NCI-H526 treated with DMSO at 0.1 percent for 48 hours (cell line): ENCODE measurements at regions not wholly inside any gene's neighbourhood (a gene's known extent, or its start where the extent isn't known, plus 50 kb on each side); places are given as distances from the start of the nearest gene placed in this dataset.
"Not testable (repeated sequence)": the region's sequence is repeated elsewhere in the genome, so short reads cannot be mapped to it uniquely, and the experiment has no call there.

Experiments used
- DNase-seq: peaks from one replicate; lab custom pipeline; 2025; lab: John Stamatoyannopoulos, UW

DNA sequence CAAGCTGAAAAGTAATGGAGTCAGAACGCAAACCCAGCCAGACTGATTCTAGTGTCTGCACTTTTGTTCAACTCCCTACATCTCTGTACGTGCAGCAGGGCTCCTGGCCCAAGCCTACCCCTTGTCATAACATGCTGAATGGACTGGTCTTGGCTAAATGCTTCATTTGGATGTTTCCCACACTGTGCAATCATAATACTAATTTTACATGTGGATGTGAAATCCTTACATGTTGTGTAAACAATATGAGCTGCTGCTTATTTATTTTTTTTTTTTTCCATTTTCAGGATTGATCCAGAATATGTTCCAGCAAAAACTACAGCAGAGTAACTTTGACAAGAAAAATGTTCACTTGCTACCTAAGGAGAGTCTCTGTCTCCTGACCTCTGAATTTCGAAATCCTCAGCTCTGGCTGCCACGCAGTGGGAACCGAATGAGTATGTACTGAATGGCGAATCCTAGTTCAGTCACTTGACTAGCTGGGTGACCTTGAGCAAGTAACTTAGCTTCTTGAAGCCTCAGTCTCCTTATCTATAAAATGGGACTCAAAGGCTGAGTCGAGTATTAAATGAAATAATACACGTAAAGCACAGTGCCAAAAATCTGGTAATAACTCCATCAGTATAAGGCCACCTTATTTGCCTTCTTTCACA is 133.4 kb downstream of the EHF start:
- DNase-seq: no peak

DNA sequence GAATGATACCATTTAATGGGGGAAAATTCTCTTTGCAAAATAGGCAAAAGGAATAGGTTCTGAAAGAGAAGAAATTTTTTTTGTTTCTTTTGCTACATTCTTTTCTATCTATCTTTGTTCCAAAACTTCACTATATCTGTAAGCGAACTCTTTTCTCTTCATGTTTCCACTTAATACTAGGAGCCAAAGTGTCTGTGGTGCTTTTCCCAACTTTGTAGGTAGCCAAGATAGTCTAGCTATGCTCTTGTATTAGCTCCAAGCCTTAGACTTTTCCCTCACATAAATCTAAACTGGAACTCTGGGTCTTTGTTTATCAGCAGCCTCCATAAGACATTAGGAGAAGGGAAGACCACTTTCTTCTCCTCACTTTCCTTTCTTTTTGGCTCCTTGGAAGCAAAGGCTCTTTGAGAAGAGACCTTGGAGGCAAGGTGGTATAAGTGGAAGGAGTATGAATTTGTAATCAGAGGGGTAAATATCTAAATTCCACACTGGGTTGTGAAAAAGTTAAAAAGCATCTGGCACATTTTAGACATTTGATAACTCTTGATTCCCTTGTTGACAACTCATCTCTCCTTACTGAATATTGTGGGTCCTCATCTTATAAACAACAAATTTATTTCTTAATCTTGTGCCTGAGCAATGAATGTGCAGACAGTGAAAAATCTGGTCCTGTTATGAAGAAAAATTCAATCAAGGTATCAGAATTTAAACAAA is 130.0 kb downstream of the EHF start:
- DNase-seq: no peak

DNA sequence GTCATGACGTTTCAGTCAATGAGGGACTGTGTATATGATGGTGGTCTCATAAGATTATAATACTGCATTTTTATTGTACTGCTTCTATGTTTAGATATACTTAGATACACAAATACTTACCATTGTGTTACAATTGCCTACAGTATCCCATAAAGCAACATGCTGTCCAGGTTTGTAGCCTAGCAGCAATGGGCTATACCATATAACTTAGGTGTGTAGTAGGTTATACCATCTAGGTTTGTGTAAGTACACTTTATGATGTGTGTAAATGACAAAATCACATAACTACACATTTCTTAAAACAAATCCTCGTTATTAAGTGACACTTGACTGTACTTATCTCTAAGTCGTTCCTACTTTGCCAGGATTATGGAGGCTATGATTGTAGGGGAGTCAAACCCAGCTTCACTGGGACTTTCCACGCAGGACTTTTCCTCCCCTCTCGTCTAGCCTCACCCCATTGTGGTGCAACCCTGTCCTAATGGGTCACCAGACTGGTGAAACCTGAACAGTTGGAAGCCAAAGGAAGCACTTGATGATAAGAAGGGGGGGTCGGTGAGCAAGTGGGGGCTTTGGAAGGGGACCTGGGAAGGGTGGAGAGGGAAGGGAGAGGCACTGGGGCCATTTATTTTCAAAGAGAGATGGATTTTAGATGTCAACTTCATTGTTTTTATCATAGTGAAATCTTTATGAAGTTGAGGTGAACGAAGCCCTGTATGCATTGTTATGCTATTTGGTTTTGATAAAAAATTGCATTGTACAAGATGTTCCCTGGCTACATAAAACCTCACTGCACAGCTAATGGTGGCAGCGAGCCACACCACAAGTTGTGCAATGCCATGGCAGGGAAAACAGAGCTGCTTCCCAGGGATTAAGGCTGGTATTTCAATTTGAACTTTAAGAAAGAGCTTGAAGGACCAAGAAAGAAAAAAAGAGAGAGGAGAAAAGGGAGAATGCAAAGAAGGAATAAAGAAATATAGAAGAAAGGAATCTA is 129.1 kb downstream of the EHF start:
- no peak for DNase-seq

DNA sequence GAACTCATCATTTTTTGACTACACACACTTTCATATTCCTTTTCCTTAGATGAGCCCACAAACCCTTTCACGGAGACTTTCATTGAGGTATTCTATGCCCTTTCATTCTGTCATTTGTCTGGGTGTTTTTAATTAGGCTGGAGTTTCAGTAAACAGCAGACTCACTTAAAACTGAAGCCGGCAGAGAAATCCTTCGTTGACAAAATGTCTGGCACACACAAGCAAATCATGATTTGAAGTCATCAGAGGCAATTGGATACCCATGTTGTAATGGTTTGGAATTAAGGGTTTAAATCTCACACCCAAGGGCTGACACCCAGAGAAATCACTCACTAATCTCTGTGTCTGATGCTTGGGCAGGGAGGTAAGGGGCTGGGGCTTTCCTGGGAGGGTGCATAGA is 127.1 kb downstream of the EHF start:
- DNase-seq: no peak

DNA sequence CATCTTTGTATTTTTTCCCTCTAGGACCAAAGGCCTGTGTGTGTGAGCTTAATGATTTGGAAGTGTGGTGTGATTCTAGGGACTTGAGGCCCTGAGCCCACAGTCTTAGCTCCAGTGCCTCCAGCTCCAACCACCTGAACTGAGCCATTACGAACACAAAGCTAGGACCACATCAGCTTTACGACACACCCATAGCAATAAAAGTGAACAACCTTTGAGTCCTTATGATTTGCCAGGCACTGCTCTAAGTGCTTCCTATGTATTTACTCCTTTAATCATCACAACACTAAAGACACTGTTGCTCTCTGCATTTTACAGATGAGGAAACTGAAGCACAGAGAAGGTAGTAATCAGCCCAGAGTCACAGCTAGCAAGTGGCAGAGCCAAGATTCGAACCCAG is 126.4 kb downstream of the EHF start:
- DNase-seq: no peak

DNA sequence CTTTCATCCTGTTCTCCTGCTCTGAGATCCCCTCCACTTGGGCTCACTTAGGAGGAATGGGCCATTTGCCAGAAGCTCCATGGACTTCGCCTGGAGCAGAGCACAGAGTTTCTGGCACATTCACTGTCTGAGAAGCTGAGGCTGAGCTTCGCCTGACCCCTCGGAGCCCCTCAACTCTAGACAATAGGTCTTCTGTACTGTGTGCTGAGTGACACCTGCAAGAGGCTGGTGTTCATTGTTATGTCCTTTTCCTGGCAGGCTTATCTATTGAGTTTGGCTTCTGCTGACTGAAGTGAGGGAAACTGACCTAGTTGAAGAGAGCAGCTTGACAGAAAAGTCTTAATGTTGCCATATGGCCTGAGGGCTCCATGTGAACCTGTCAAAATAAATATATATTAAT is 124.3 kb downstream of the EHF start:
- DNase-seq: no peak

DNA sequence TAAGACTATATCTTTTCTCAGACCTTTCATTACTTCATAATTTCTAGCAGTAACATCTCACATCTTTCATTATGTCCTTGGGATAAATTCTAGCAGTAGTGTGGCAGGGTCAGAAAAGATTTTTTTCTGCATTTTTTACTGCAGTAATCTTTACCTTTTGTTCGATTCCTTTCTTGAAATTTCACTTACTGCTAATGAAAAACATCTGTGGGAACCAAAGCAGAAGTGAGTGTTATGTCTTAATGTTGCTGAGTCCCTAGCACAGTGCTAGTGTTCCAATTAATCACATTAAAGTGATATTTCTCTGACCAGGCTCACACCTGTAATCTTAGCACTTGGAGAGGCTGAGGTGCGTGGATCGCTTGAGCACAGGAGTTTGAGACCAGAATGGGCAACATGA is 123.6 kb downstream of the EHF start:
- no peak for DNase-seq

DNA sequence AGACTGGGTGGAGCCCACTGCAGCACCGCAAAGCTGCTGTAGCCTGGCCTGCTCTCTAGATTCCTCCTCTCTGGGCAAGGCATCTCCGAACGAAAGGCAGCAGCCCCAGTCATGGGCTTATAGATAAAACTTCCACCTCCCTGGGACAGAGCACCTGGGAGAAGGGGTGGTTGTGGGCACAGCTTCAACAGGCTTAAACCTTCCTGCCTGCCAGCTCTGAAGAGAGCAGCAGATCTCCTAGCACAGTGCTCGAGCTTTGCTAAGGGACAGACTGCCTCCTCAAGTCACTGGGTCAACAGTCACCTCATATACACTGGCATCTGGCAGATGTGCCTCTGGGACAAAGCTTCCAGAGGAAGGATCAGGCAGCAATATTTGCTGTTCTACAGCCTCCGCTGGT is 117.3 kb downstream of the EHF start:
- no peak for DNase-seq

DNA sequence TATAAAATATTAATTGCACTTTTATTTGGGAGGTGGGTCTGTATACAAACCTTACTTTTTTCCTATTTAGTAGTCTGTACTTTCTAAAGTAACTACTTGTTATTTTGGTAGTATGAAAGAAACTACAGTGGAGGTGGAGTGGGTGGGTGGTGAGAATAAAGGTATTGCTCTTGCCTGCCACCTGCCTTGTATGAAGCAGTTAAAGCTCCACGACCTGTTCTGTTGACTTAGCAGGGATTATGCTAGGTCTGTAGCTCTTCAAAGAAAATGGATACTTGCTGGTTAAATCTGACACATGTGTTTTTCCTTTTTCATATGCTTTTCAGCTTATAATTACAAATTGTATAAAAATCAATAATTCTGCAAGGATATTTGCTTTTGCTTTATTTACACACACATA is 111.9 kb downstream of the EHF start:
- no peak for DNase-seq

DNA sequence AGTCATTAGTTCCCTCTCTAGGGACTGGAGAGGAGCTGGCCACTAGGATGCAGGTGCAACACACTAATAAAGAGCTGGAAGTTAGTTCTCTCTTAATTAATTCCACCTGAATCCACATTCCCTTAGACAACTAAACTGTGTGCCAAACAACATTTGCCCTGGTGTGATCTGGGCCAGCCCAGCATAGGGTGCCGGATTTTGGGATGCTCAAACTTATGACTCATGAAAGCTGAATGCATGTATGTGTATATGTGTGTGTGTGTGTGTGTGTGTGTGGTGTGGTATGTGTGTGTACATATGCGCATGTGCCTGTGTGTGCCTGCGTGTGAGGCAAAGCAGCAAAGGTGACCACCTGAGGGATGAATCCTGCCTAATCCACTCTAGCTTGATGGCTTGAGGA is 110.7 kb downstream of the EHF start:
- DNase-seq: no peak

DNA sequence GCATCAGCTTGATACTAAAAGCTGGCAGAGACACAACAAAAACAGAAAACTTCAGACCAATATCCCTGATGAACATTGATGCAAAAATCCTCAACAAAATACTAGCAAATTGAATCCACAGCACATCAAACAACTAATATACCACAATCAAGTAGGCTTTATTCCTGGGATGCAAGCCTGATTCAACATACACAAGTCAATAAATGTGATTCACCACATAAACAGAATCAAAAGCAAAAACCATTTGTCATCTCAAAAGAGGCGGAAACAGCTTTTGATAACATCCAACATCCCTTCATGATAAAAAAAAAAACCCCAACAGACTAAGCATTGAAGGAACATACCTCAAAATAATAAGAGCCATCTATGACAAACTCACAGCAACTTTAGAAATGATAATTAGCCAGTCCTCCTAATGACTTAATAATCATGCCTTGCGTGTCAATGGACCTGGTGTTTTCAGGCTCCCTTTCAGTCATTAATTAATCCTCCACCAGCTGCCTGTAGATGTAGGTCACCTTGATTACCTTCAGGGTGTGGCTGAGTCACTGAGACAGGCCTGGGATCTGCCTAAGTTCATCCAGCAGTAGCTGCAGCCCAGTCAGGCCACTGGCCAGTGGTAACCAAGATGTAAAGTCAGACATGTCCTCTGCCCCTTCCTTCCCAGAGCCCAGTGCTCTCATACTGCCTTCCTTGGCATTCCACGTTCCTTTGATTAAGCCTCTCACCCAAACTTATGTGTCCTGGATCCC is 109.8 kb downstream of the EHF start:
- DNase-seq: no peak

DNA sequence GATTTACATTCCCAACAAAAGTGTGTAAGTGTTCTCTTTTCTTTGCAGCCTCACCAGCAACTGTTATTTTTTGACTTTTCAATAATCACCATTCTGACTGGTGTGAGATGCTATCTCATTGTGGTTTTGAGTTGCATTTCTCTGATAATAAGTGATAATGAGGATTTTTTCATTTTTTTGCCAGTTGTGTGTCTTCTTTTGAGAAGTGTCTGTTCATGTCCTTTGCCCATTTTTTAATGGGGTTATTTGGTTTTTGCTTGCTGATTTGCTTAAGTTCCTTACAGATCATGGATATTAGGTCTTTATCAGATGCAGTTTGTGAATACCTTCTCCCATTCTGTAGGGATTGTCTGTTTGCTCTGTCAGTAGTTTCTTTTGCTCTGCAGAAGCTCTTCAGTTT is 107.7 kb downstream of the EHF start:
- DNase-seq: no peak

DNA sequence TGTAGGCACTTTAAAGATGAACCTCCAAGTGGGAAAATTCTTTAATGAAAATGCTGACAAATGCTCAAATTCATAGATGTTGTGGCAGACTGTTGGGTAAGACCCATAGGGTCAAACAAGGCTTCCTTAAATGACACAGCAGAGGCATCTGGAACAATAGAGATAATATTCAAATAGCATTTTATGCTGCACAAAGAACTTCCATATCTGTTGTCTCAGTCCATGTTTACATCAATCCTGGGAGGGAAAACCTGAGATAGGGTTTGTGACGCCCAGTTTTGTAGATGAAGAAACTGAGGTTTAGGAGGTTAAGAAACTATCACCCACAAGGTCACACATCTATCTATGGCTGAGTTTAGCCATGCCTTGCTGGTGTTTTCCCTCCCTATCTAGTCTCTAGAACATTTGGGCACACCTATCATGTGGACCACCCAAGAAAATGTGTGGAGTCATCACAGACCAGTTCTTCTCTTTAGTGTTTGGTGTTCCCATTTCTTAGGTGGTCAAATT is 106.4 kb downstream of the EHF start:
- DNase-seq: no peak

DNA sequence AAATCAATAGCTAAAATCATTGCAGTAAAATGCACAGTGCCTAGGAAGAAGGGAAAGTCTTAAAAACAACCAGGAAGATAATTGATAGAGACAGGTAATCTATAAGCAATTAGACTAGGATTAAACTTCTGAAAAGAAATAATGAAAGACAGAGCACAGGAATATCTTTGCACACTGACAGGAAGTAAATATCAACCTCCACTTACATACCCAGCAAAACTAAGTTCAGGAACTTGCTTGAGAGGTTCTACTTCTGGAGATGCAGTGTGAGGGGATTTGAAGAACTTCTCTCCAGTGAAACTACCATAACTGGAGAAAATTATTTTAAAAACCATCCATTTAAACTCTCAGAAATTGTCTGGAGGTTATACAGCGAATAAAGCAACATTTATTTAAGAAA is 104.1 kb downstream of the EHF start:
- no peak for DNase-seq

DNA sequence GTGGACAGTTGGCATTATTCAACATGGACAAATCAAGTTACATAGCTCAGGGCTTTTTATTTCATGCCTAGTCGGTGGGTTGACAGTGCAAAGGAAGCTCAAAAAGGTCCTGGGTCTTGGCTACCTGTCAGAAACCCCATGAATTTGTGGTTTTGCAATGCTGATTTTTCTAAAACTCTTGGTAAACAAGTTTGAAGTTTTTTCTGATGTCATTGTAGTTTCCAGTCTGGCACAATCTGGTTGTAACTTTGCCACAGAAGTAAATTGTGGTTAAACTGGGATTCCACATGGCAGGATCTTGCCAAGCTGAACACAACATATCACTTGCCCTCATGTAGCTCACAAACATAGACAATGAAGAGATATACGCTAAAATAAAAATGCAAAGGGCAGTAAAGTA is 100.8 kb downstream of the EHF start:
- DNase-seq: no peak

DNA sequence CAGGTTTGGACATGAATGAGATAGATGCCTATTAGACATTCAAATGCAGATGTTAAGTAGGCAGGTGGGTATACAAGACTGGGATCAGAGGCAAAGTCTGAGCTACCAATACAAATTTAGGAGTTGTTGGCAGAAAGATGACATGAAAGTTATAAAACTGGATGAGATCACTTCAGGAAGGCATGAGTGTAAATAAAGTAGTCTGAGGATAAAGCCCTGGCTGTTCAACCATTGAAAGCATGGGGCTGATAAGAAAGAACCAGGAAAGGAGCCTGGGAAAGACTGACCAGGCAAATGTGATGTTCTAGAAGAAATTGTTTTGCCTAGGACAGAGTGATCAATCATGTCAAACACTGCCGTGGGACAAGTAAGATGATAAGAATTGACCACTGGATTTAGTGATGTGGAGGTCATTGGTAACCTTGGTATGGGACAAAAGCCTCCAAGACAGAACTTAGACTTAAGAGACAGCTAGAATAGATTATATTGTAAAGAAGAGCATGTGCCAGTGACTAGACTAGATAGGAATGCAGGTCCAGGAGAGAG is 98.5 kb downstream of the EHF start:
- no peak for DNase-seq

DNA sequence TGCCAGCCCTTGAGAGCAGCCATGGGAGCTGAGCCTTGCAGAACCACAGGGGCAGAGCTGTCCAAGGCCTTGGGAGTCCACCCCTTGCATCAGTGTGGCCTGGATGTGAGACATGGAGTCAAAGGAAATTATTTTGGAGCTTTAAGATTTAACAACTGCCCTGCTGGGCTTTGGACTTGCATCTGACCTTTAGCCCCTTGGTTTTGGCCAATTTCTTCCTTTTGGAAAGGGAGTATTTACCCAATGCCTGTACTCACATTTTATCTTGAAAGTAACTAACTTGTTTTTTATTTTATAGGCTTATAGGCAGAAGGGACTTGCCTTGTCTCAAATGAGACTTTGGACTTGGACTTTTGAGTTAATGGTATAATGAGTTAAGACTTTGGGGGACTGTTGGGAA is 92.7 kb downstream of the EHF start:
- not testable (repeated sequence) for DNase-seq
